Ureter (tissue), 1 donor: ENCODE measurements at regions not wholly inside any gene's neighbourhood (a gene's known extent, or its start where the extent isn't known, plus 50 kb on each side); places are given as distances from the start of the nearest gene placed in this dataset.

Experiments used
- DNase-seq: peaks from one replicate; pipeline ENCODE4 v3.0.0-alpha.2; 2020; ENCODE audit warnings: low spot score
- donor health status: DM: yes; HTN: yes; CAD: no.

DNA sequence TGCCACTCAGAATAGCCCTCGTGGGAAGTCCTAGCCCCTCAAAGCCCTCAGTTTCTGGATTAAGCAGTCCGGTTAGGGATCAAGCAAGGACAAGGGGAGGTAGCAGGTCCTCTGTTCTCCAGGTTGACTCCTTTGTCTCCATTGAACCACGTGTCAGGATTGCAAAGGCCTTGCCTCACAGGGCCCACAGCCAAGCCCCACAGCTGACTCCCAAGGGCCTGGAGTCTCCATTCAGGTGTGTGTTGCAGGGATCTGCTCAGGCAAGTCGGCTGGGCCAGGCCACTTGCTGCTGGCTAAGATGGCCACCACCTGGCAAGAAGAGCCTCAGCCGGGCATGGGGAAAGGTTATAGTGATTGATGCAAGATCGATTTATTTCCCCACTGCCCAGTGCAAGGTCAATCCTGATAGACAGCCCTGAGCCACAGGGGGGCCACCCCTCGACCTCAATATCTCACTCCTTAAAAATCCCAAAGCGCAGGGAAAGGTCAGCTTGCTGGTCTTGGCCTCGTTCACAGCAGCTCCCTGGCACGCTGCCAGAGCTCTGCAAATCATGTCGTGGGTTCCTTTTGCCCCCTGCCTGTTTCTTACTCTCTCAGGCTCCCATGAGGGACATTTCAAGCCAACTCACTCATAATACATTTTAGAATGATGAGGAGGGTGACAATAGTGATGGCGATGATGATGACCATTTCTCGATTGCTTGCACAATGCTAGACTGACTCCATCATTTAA is 75.9 kb downstream of the EDN3 start:
- DNase-seq, result no peak

DNA sequence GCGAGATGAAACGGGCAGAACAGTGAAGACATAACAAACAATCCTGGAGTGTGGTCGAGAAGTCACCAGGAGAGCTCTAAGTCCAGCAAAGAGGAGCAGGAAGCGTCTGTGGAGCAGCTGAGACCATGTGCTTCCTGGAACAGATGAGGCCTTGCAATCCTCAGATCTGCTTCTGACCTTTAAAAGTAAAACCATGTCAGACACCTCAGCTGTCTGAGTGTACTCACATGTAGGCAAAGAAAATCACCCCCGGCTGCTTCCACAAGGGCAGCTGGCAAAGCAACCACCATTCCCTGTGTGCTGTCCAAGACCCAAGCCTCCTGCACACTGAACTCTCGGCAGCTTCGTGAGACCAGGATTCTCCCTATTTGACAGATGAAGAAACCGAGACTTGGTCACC is 76.6 kb downstream of the EDN3 start:
- DNase-seq, result no peak

DNA sequence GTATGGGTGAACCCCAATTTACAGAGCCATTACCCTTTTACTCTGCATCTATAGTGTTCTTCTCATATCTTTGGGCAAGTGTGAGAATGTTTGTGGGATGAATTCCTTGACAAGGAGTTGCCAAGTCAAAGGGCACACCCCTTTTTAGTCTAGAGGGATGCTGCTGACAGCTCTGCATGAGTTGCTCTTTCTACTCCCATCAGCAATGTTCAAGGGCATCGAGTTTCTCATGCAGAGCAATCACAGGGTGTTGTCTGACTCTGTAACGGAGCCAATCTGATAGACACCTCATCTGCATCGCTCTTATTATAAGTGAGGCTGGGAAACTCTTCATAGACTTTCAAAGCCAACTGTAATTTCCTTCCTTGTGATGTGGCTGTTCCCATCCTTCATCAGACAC is 77.4 kb downstream of the EDN3 start:
- DNase-seq, result no peak

DNA sequence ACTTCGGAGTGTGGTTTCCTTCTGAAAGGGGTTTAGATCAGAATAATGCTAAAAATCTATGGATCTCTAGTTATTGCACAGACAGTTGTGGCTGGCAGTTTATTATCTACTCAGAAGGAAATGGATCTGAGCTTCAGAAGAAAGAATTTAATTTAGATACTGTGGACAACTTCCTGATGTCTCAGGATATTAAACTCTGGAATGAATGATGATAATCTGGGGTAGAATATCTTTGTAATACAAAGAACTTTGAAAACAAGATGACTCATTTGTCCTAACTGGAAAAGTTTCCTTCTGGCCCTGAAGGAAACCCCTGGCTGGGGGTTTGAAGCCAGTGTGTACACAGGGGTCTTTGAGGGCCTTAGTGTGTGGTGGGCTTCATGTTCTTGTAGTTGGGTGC is 78.0 kb downstream of the EDN3 start:
- no peak for DNase-seq

DNA sequence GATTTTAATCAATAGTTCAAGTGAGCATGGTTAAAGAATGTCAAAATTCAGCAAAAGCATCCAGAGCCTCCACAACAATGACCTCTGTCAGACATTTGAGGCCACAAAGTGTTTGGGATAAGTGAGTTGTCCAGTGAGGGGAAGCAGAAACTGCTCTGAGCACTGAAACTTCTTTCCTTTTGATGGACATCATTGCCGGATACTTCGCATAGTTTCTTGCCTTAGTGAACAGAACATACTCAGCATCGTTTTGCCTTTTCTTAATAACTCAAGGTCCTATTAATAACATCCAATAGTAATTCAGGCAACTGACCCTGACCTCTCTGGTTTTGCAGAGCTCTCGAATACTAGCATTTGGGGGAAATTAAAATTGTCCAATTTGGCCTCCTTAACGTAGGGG is 78.6 kb downstream of the EDN3 start:
- no peak for DNase-seq

DNA sequence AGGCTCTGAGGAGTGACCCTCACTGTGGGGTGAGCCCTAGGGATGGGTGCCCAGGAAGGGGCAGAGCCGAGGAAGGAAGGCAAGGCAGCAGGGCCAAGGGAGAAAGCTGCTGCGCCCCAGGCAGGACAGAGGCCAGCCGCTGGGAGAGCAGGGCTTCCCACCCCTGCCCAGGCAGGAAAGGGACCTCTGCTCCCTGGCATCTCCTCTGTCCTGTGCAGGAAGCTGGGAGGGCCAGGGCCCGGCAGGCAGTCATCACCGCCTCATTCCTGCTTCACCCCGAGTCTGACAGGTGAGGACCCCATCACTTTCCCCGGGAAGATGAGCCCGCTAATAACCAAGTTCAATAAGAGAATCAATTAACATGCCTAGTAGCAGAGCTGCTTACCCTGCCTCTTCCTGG is 81.3 kb downstream of the EDN3 start:
- no peak for DNase-seq

DNA sequence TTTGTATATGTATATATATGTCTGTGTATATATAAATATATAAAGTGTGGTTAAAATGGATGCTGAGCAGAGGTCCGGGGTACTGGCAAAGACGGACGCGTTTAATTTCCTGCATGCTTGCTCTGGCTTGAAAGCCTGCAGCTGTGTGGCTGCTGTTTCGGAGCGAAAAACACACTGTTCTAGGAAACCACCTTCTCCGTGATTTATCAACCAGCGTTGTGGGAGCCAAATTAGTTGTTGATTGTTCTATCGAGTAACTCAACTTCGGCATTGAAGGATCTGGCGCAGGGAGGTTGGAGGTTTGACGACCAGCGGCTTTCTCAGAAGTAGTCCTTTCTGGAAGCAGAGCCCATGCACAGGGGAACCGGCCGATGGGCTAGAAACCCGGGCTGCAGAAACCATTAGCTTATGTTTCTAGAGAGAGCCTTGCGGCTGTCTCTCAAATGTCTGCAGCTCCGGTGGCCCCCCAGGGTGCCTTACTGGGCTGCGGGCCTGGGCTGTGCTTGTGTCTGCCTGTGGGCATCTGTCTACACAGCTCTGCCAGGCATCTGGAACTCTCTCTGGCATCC is 81.8 kb downstream of the EDN3 start:
- no peak for DNase-seq

DNA sequence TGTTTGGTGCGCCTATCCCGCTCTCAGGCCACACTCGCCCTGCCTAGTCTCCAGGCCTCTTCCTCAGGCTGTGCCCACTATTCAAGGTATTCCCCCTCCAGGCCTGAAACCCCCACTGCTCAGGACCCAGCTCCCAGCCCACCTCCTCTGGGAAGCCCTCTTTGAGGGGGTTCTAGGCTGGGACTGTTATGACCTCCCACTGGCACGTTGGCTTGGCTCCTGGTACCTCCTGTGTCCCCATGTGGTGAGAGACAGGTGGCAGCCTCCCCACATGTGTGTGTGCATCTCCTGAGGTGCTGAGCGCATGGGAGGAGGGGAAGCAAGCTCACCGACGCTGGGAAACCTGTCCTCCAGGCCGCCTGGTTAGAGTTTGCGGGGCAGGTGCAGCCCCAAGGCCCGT is 82.5 kb downstream of the EDN3 start:
- DNase-seq, result no peak

DNA sequence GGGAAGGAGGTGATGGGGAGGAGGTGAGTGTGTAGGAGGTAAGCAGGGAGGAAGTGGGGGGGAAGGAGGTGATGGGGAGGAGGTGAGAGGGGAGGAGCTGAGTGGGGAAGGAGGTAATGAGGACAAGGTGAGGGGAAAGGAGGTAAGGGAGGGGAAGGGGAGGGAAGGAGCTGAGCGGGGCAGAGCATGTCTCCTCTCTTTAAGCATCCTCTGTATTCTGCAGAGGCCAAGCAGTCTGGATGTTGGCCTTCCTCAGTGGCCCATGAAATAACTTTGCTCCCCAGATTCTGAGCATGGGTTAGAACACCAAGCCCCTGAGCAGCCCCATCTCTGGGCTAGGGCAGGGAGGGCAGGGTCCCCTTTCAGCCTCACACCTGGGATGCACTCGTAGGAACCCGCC is 84.6 kb downstream of the EDN3 start:
- DNase-seq, result no peak

DNA sequence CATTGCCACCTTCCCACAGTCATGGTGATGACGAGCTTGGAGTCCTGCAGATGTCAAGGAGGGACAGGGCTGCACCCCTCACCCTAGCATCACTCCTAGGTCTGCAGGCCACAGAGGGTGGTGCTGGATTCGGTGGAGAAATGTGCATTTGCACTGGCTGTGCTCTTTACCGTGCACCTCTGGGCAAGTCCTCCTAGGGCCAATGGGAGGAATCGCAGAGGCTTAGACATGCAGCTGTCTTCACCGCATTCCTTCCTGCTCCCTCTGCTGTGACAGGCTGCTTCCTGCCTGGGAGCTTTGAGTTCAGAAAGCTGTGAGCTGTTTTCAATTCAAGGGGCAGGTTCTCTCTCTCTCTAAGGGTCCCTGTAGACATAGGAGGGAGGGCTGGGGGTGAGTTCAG is 85.1 kb downstream of the EDN3 start:
- no peak for DNase-seq

DNA sequence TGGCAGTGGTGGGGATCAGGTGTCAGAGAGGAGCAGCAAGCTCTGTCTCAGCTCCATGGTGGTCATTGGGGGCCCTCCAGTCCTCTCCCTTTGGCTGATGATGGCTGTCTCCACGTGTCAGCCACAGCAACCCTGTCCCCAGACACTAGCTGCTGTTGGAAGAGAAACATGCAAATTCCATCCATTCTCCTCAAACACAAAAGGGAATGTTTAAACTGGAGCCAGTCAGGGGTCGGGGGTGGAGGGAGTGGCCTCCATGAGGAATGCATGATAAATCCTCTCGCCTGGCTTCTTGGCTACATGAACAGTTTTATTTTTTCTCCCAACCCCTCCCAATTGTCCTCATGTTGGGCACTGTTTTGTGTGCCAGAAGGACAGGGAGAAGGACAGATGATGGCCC is 86.4 kb downstream of the EDN3 start:
- DNase-seq, result no peak

DNA sequence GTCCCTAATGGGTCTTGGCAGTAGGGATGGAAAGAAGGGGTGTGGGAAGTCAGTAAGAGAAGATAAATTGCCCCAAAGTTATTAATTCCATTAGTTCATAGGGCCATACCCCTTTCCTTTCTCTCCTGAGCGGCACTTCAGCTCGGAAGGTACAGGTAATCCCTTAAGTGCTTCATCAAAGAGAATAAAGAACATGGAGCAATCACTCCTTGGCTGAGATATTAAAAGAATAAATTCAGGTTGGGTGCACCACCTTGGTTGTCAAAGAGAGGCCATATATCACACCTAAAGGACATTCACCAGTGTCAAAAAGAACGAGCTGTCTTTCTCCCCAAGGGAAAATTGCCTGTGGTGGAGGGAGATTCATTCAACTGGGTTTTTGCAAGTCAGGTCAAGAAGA is 87.5 kb downstream of the EDN3 start:
- DNase-seq, result no peak

DNA sequence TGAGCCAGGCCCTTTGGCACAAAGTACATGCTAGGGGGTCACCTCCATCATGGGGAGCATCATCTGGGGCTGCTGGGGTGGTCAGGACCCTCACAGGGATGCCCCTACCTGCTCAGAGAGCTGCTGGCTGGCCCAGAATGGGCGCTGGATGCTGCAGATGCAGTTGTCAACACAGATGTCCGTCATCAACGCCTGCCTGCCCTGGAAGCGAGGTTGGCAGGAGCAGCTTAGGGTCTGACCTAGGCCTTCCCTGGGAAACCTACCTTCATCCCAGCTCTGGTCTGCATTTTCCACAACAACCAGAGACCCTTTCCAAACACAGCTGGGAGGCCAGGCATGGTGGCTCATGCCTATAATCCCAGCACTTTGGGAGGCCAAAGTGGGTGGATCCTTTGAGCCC is 88.0 kb downstream of the EDN3 start:
- DNase-seq, result no peak

DNA sequence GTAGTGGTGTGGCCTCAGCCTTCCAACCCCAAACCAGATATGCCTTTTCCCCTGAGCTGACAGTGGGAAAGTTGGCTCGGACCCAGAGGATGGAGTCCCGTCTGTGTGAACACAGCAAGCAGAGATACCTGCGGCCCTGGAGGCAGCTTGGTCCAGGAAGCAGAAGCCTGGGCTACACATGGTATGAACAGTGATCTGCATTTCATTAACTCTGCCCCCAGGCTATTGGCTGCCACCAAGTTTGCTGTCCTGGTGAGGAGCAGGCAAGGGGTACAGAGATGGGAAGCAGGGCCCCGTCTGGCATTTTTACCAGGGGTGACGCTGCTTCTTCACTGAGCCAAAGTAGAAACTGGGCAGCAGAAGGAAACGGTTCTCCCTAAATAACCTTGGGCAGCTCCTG is 90.0 kb downstream of the EDN3 start:
- DNase-seq, result no peak

DNA sequence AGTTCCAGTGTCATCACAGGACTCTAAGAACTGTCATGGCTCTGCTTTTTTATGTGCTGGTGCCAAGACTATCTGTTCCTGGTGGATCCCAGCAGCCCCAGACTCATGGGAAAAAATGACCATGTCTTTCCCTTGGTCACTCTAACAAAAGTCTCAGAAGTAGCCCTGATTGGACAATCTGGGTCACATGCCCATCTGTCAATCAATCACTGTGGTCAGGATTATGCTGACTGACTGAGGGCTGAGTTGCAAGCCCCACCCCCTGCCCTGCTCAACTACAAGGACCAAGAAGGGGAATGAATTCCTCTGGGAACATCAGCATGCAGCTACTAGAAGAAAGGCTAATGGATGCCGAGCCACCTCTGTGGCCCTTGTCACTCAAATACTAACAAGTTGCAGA is 91.6 kb downstream of the EDN3 start:
- DNase-seq, result no peak

DNA sequence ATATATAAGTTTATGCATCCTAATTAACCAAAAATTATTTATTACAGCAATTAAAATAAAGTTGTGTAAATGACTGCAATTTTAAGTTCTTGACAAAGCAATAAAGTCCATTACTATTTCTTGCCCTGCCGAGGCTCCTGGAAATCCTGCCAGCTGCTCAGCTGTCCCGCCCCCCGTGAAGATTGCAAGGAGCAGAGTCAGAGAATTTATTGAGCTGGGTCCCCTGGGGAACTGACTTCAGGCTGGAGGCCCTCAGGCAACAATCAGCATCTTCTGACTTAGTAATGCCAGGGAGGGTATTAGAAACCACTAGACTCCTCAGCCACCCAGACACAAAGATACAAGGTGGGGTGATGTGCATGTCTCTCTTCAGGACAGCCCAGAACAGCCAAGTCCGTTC is 92.3 kb downstream of the EDN3 start:
- DNase-seq, result no peak

DNA sequence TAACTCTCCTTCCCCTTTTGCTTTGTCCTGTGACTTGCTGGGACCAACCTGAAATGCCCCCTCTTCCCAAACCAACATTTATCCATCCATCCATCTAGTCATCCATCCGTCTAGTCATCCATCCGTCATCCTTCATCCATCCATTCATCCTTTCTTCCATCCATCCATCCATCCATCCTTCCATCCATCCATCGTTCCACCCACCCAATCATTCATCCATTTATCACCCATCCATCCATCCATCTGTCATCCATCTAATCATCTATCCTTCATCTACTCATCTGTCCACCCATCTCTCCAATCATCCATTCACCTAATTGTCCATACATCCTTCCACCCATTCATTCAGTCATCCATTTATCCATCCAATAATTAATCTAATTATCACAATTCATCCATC is 92.7 kb downstream of the EDN3 start:
- no peak for DNase-seq

DNA sequence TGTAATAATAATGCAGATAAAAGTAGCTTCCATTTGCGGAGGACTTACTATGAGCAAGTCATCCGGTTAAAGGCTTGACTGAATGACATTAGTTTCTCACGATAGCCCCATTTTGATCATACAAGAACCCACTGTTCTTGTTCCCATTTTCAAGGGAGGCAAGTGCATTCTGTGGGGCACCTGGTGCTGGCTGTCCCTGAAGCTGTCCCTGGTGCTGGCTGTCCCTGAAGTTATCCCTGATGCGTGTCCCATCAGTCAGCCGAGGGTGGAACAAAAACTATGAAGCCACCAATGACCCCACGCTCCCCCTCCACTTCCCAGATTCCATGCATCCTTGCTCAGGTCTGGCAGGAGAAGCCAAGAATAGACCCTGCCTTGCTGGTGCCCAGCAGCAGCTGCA is 95.3 kb downstream of the EDN3 start:
- no peak for DNase-seq

DNA sequence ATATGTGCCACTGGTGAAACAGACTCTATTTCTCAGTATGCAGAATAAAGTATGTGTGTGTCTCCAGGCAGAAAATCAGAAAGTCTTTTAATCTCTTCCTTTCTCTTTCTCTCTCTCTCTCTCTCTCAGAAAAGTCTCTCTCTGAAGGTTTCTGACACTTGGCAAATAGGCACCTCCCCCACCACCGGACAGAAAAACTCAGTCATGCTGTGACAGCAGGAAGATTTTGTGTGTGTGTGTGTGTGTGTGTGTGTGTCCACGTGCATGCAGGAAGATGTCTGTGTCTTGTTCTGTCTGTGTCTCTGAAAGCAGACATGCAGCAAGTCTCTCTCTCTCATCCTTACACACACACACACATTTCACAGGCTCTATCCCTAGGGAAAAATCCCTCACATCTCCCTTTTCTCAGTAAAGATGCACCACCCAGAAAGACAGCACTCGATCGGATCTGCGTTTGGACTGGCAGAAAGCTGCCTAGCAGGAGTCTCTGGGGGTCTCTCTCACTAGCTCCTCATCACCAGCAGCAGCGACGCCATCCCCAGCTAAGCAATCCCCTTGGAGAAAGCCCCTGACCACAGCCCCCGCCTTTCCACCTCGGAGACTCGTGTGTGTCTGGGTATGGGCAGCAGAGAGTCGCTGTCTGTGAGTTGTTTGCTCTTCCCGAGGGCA is 98.3 kb downstream of the EDN3 start:
- no peak for DNase-seq

DNA sequence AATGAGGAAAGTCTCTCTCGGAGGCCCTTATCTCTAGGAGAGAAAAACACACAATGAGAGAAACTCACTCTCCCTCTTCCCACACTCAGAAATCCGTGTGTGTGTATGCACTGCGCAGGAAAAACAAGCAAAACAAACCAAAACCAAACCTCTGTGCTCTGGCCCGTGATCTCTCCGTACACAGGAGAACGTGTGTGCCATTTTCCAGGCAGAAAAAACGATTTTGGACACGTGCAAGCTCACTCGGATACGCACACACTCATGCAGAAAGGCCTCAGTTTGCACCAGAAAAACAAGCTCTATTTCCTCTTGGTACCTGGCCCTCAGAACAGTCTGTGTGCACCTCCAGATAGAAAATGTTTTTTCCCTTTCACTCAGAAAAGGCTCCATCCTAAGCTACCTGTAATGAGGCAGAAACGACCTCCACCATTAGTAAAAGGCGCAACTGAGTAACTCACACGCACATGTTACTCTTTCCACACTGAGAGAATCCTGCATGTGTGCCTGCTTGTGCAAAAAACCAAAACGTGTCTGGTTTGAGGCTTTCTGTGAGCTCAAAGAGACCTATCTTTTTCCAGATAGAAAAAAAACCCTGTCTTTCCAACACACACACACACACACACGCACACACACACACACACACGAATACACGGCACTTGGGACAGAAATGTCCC is 99.2 kb downstream of the EDN3 start:
- no peak for DNase-seq

DNA sequence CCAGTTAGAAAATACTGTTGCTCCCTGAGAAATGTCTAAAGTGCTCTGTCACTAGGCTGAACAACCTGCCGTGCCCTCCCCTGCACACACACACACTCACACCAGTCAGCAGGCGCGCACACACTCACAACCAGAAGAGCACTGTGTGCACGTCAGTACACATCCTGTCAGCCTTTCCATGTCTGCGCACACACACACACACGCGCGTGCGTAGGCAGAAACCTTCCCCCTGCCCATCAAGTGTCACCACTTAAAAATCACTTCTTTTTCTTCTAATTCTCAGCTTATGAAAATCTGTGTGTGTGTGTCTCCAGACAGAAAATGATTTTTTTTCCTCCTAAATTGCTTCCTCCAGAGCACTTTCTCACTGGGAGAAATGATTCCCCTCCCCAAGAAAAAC is 100.3 kb downstream of the EDN3 start:
- no peak for DNase-seq

DNA sequence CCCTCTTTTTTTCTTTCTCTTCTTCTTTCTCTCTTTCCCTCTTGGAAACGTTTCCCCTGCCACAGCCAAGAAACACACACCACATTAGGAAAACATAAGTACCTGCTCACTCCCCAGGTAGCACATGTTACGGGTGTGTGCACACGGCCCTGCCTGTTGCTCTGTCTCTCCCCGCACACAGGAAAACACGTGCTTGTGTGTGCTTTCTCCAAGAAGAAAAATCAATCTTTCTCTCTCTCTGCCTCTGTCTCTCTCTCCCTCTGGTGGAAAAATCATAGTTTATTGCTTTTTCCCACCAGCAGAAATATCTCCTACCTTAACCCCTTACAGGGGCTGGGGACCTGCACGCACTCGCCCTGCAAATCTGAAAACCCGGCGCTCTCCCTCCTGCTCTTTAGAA is 102.3 kb downstream of the EDN3 start:
- DNase-seq, result no peak
